GM12878 (cell line): ENCODE measurements at regions not wholly inside any gene's neighbourhood (a gene's known extent, or its start where the extent isn't known, plus 50 kb on each side); places are given as distances from the start of the nearest gene placed in this dataset.

Experiments
- ATAC-seq: fragments of 200-7000 bp; cut with Tn5 transposase; 3 replicates; pipeline ENCODE4 v1.9.1; 2020; ENCODE audit warnings: mild to moderate bottlenecking, moderate library complexity
- BruUV-seq: library from RNA; stranded (reverse); fragments of 400-500 nt; replicated peaks from 2 replicates; lab custom pipeline; 2021; lab: Mats Ljungman, UMichigan
- CTCF ChIA-PET: fragments of 300-600 bp; sonication (Branson Sonifier 250); formaldehyde crosslinking; extraction: SDS; loops from one replicate; lab custom pipeline; 2021; ENCODE audit warnings: inconsistent platforms; lab: Yijun Ruan, JAX
- POLR2A ChIA-PET: fragments of 350-600 bp; formaldehyde crosslinking; extraction: SDS; loops from one replicate; lab custom pipeline; 2021; ENCODE audit warnings: inconsistent platforms; lab: Charles Lee
- RAD21 ChIA-PET: fragments of 300-600 bp; sonication (Branson Sonifier 250); formaldehyde crosslinking; loops from one replicate; lab custom pipeline; 2023; ENCODE audit warnings: antibody characterized with exemption; ENCODE audit not compliant: unreplicated experiment; lab: Charles Lee
- SMC1A ChIA-PET: fragments of 300-600 bp; sonication (Branson Sonifier 250); formaldehyde crosslinking; loops from one replicate; lab custom pipeline; 2023; ENCODE audit not compliant: unreplicated experiment, uncharacterized antibody; lab: Charles Lee
- DNase-seq: peaks from one replicate; pipeline ENCODE4 v3.0.0-alpha.2; 2011; ENCODE audit warnings: low read depth, low spot score
- FAIRE-seq: peaks from 3 replicates; lab custom pipeline; 2011; peaks lifted over from hg19 to GRCh38; lab: Jason Lieb, UNC
- H2AFZ ChIP-seq: 2 replicates; pipeline ENCODE4 v1.6.0; 2011; ENCODE audit warnings: low read depth, low read length, control low read depth; ENCODE audit not compliant: control insufficient read depth
- H3K27ac ChIP-seq: 2 replicates; pipeline ENCODE4 v1.5.1; 2011; ENCODE audit warnings: control low read depth; ENCODE audit not compliant: control insufficient read depth, insufficient read depth
- H3K27me3 ChIP-seq, 2 experiments: replicated peaks in 1 of 2; 2 replicates each; pipeline versions ENCODE4 v1.6.0 to v1.6.1; 2011; ENCODE audit warnings: low read length in 1 of 2; ENCODE audit not compliant: control insufficient read depth in 2 of 2, insufficient read depth in 2 of 2
- H3K36me3 ChIP-seq, 2 experiments: 2 replicates each; pipeline ENCODE4 v1.5.1; 2011; ENCODE audit warnings: low read length in 1 of 2; ENCODE audit not compliant: control insufficient read depth in 2 of 2, insufficient read depth in 2 of 2
- H3K4me1 ChIP-seq: 2 replicates; pipeline ENCODE4 v1.6.1; 2011; ENCODE audit warnings: mild to moderate bottlenecking, low read length, moderate library complexity, mixed read lengths; ENCODE audit not compliant: control insufficient read depth, insufficient read depth
- H3K4me2 ChIP-seq: 2 replicates; pipeline ENCODE4 v1.6.0; 2011; ENCODE audit warnings: control low read depth; ENCODE audit not compliant: control insufficient read depth, insufficient read depth
- H3K4me3 ChIP-seq: fragments of 200-600 bp; sonication (generic); 2 replicates; pipeline ENCODE4 v1.5.1; 2016
- H3K79me2 ChIP-seq: 2 replicates; pipeline ENCODE4 v1.6.0; 2011; ENCODE audit warnings: low read length; ENCODE audit not compliant: control insufficient read depth, insufficient read depth
- H3K9ac ChIP-seq: 2 replicates; pipeline ENCODE4 v1.8.0; 2011; ENCODE audit warnings: low read length, control low read depth, mixed read lengths; ENCODE audit not compliant: control insufficient read depth, insufficient read depth
- H3K9me3 ChIP-seq: replicated peaks from 3 replicates; pipeline ENCODE4 v1.5.1; 2011; ENCODE audit warnings: mild to moderate bottlenecking, low read length; ENCODE audit not compliant: control insufficient read depth, insufficient read depth
- H4K20me1 ChIP-seq: 2 replicates; pipeline ENCODE4 v1.6.0; 2011; ENCODE audit not compliant: control insufficient read depth, insufficient read depth
- EGR1 ChIP-seq, 2 experiments: IDR thresholded peaks; 1 replicate in 1 of 2; 2 replicates in 1 of 2; pipeline ENCODE4 v1.6.1; 2011 to 2012; ENCODE audit warnings: low read depth in 2 of 2, low read length in 2 of 2, borderline replicate concordance in 1 of 2, mild to moderate bottlenecking in 1 of 2, moderate library complexity in 1 of 2
- GABPA ChIP-seq: IDR thresholded peaks from 2 replicates; pipeline ENCODE4 v1.6.1; 2014; ENCODE audit warnings: antibody characterized with exemption, low read depth, mild to moderate bottlenecking, inconsistent platforms
- HDGF ChIP-seq: fragments of 450-650 bp; IDR thresholded peaks from 2 replicates; pipeline ENCODE4 v1.6.1; 2016; ENCODE audit warnings: antibody characterized with exemption
- NFYB ChIP-seq: IDR thresholded peaks from 2 replicates; pipeline ENCODE4 v1.6.1; 2011; ENCODE audit warnings: low read depth, mild to moderate bottlenecking, low read length, improper control_type of control experiment, moderate library complexity; ENCODE audit not compliant: insufficient read depth
- PAX5 ChIP-seq: IDR thresholded peaks from 2 replicates; pipeline ENCODE4 v1.6.1; 2011; ENCODE audit warnings: low read depth, low read length, borderline replicate concordance
- POLR2AphosphoS2 ChIP-seq: IDR thresholded peaks from 2 replicates; pipeline ENCODE4 v1.6.1; 2011; ENCODE audit warnings: low read depth, mild to moderate bottlenecking, low read length, improper control_type of control experiment, moderate library complexity
- ZNF384 ChIP-seq: IDR thresholded peaks from 2 replicates; pipeline ENCODE4 v1.6.1; 2012; ENCODE audit warnings: low read depth, mild to moderate bottlenecking, low read length, improper control_type of control experiment, borderline replicate concordance
- WGBS: methylation state at CpG from one replicate; pipeline ENCODE4 v1.1.6; 2016; ENCODE audit warnings: low lambda C conversion rate; ENCODE audit not compliant: insufficient replicate concordance, insufficient coverage; ENCODE audit errors: missing lambda C conversion rate; 5-methylcytosine and 5-hydroxymethylcytosine counted together
- in situ Hi-C: fragments of 300-500 bp; cut with MboI; formaldehyde crosslinking; loops from 9 replicates; pipeline ENCODE4 v1.14.3; 2018; ENCODE audit warnings: mixed read lengths
- intact Hi-C: fragments of 100-400 bp; cut with micrococcal nuclease; formaldehyde crosslinking; loops from one replicate; pipeline ENCODE4 v1.14.2; 2022; ENCODE audit not compliant: unreplicated experiment
- TF ChIP-seq, protein P1 (sequence below): fragments of 450-650 bp; IDR thresholded peaks from 2 replicates; pipeline ENCODE4 v1.6.1; 2017; ENCODE audit warnings: borderline replicate concordance

- DNase-seq (no peak), FAIRE-seq (no peak), ATAC-seq (no peak)
- CTCF ChIA-PET, result no interaction called here
- Histone ChIP-seq H3K27ac (no peak overlapping the region), H3K4me2 (no peak overlapping the region), H3K4me1 (no peaks in the 10 kb centered on the region), H3K36me3 (no peaks in the 10 kb centered on the region), H4K20me1 (no peaks in the 10 kb centered on the region), H3K27me3 (no peaks in the 10 kb centered on the region), H3K9me3 (no peaks in the 10 kb centered on the region), H3K79me2 (no peaks in the 10 kb centered on the region), H2AFZ (no peak overlapping the region), H3K9ac (no peak overlapping the region), H3K4me3 (no peak overlapping the region)
- SMC1A ChIA-PET, result no interaction called here
- intact Hi-C loops (no loop called here), in situ Hi-C loops (no loop called here)
- TF ChIP-seq ZNF384 (no peak), GABPA (no peak), NFYB (no peak), POLR2AphosphoS2 (no peak), PAX5 (no peak), EGR1 (IDR thresholded peaks at IDR 0.05; ENCODE audit: borderline replicate concordance in 1 of 2, low read depth in 2 of 2, low read length in 2 of 2) (no peak), HDGF (no peak)
- TF ChIP-seq, protein P1, sequence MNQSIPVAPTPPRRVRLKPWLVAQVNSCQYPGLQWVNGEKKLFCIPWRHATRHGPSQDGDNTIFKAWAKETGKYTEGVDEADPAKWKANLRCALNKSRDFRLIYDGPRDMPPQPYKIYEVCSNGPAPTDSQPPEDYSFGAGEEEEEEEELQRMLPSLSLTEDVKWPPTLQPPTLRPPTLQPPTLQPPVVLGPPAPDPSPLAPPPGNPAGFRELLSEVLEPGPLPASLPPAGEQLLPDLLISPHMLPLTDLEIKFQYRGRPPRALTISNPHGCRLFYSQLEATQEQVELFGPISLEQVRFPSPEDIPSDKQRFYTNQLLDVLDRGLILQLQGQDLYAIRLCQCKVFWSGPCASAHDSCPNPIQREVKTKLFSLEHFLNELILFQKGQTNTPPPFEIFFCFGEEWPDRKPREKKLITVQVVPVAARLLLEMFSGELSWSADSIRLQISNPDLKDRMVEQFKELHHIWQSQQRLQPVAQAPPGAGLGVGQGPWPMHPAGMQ, result no peak
- no TSS peak for BruUV-seq
- RAD21 ChIA-PET, result no interaction called here
- WGBS, result 20% methylated on average over 4 of the region's 4 CpGs
- POLR2A ChIA-PET, result no interaction called here
Observed at GRCh38 chr2:235295831-235296230, 198.0 kb upstream of the AGAP1 start.
